Uterus (tissue), 3 donors: ENCODE measurements at regions not wholly inside any gene's neighbourhood (a gene's known extent, or its start where the extent isn't known, plus 50 kb on each side); places are given as distances from the start of the nearest gene placed in this dataset.

Experiments
- DNase-seq, 2 donors: peaks; one replicate each; pipeline ENCODE4 v3.0.0-alpha.2; 2019 to 2020
- H3K27ac ChIP-seq, 2 donors: fragments of 200-600 bp; sonication (generic); 1 replicate in 1 of 2; 2 replicates in 1 of 2; pipeline ENCODE4 v1.5.1; 2016 to 2018
- H3K27me3 ChIP-seq, 2 donors: fragments of 200-600 bp; sonication (generic); one replicate each; pipeline ENCODE4 v1.5.1; 2018 to 2019; ENCODE audit warnings: control low read depth in 1 of 2
- H3K36me3 ChIP-seq, 2 donors: fragments of 200-600 bp; sonication (generic); one replicate each; pipeline ENCODE4 v1.5.1; 2019; ENCODE audit warnings: control low read depth in 1 of 2
- H3K4me1 ChIP-seq, 2 donors: fragments of 200-600 bp; sonication (generic); one replicate each; pipeline ENCODE4 v1.5.1; 2018 to 2019; ENCODE audit warnings: control low read depth in 1 of 2
- H3K4me3 ChIP-seq, 2 donors: fragments of 200-600 bp; sonication (generic); 1 replicate in 1 of 2; 2 replicates in 1 of 2; pipeline ENCODE4 v1.5.1; 2018 to 2019; ENCODE audit warnings: mild to moderate bottlenecking in 1 of 2
- H3K9me3 ChIP-seq, 2 donors: fragments of 200-600 bp; sonication (generic); one replicate each; pipeline ENCODE4 v1.5.1; 2019; ENCODE audit warnings: control low read depth in 1 of 2
- POLR2A ChIP-seq, 2 donors: fragments of 450-650 bp; IDR thresholded peaks; one replicate each; pipeline ENCODE4 v1.6.1; 2016; ENCODE audit warnings: antibody characterized with exemption in 2 of 2, mild to moderate bottlenecking in 1 of 2, moderate library complexity in 1 of 2
- intact Hi-C: fragments of 100-400 bp; cut with DNase I; formaldehyde crosslinking; loops from one replicate; pipeline ENCODE4 v1.15.1; 2023; ENCODE audit warnings: low total_unique reads
- TF ChIP-seq, protein P1 (sequence below), 4 experiments: fragments of 200-600 bp in 2 of 4; fragments of 450-650 bp in 2 of 4; sonication (generic) in 2 of 4; IDR thresholded peaks; one replicate each; pipeline ENCODE4 v1.5.1; 2016 to 2019; ENCODE audit warnings: antibody characterized with exemption in 4 of 4, mild to moderate bottlenecking in 2 of 4, moderate library complexity in 1 of 4
- donor health status: DM: yes; HTN: yes; CAD: no.

GRCh38 chr7:85292908-85293576 lies 106.2 kb upstream of the SEMA3D start:
- H3K36me3 ChIP-seq: no peaks in the 10 kb centered on the region
- intact Hi-C loops: no loop called here
- H3K9me3 ChIP-seq: no peaks in the 10 kb centered on the region
- no peaks in the 10 kb centered on the region for H3K4me1 ChIP-seq
- TF ChIP-seq, protein P1, sequence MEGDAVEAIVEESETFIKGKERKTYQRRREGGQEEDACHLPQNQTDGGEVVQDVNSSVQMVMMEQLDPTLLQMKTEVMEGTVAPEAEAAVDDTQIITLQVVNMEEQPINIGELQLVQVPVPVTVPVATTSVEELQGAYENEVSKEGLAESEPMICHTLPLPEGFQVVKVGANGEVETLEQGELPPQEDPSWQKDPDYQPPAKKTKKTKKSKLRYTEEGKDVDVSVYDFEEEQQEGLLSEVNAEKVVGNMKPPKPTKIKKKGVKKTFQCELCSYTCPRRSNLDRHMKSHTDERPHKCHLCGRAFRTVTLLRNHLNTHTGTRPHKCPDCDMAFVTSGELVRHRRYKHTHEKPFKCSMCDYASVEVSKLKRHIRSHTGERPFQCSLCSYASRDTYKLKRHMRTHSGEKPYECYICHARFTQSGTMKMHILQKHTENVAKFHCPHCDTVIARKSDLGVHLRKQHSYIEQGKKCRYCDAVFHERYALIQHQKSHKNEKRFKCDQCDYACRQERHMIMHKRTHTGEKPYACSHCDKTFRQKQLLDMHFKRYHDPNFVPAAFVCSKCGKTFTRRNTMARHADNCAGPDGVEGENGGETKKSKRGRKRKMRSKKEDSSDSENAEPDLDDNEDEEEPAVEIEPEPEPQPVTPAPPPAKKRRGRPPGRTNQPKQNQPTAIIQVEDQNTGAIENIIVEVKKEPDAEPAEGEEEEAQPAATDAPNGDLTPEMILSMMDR (IDR thresholded peaks at IDR 0.05): no peak
- no peak for TF ChIP-seq POLR2A (IDR thresholded peaks at IDR 0.05)
- DNase-seq: no peak
- H3K27ac ChIP-seq: no peak overlapping the region
- no peaks in the 10 kb centered on the region for H3K27me3 ChIP-seq
- H3K4me3 ChIP-seq: no peak overlapping the region

DNA sequence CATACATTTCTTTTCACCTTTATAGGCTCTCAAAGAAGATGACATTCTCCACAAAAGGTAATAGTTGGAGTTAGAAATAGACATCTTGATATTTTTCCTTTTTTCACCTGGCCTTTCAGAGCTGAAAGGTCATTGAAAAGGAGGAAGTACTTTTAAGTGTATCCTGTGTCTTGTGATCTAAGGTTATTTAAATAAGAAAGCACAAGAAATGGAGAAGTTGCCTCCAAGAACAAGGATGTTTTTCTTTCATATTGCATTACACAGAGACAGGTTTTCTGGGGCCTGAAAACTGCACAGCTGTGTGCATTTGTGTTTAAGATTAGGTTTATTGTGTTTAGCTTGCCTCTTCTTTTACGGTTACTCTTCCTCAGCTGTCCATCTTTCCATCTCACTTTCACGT lies 103.4 kb upstream of the SEMA3D start:
- H3K4me1 ChIP-seq: no peaks in the 10 kb centered on the region
- H3K27me3 ChIP-seq: no peaks in the 10 kb centered on the region
- no peaks in the 10 kb centered on the region for H3K9me3 ChIP-seq
- H3K36me3 ChIP-seq: no peaks in the 10 kb centered on the region
- DNase-seq: no peak
- TF ChIP-seq, protein P1 (IDR thresholded peaks at IDR 0.05): no peak
- TF ChIP-seq POLR2A (IDR thresholded peaks at IDR 0.05): no peak
- H3K4me3 ChIP-seq: no peak overlapping the region
- intact Hi-C loops: no loop called here
- H3K27ac ChIP-seq: no peak overlapping the region

DNA sequence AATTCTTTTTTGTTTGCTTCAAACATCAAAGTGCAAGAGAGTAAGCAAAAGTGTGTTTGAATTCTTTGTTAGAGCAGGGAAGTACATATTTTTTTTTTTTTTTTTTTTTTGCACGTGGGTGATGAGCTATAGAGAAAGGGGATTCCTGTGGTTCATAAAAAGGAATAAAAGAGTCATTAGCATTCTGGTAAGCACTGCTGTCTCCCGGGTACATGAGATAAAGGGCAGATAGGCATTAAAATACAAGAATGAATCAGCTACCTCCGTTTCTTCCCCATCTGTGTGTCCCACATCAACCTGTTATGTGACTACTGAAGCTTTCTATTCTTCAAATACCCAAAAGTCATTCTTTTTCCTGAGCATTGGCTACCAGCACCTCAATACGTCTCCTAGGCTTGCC lies 102.4 kb upstream of the SEMA3D start:
- Histone ChIP-seq H3K4me1 (no peaks in the 10 kb centered on the region), H3K9me3 (no peaks in the 10 kb centered on the region), H3K27me3 (no peaks in the 10 kb centered on the region), H3K27ac (no peak overlapping the region), H3K36me3 (no peaks in the 10 kb centered on the region), H3K4me3 (no peak overlapping the region)
- TF ChIP-seq, protein P1 (IDR thresholded peaks at IDR 0.05): no peak
- no peak for TF ChIP-seq POLR2A (IDR thresholded peaks at IDR 0.05)
- intact Hi-C loops: no loop called here
- no peak for DNase-seq

GRCh38 chr7:85287106-85287825 lies 100.4 kb upstream of the SEMA3D start:
- H3K9me3 ChIP-seq: no peaks in the 10 kb centered on the region
- H3K27ac ChIP-seq: no peak overlapping the region
- H3K4me3 ChIP-seq: no peak overlapping the region
- H3K36me3 ChIP-seq: no peaks in the 10 kb centered on the region
- H3K27me3 ChIP-seq: no peaks in the 10 kb centered on the region
- no peak for TF ChIP-seq POLR2A (IDR thresholded peaks at IDR 0.05)
- TF ChIP-seq, protein P1 (IDR thresholded peaks at IDR 0.05): no peak
- intact Hi-C loops: no loop called here
- no peak for DNase-seq
- H3K4me1 ChIP-seq: no peaks in the 10 kb centered on the region

GRCh38 chr7:85286446-85286845 lies 99.6 kb upstream of the SEMA3D start:
- H3K36me3 ChIP-seq: no peaks in the 10 kb centered on the region
- no peak for DNase-seq
- H3K27me3 ChIP-seq: no peaks in the 10 kb centered on the region
- H3K4me3 ChIP-seq: no peak overlapping the region
- TF ChIP-seq, protein P1 (IDR thresholded peaks at IDR 0.05): no peak
- TF ChIP-seq POLR2A (IDR thresholded peaks at IDR 0.05): no peak
- no peak overlapping the region for H3K27ac ChIP-seq
- no peaks in the 10 kb centered on the region for H3K9me3 ChIP-seq
- intact Hi-C loops: no loop called here
- no peaks in the 10 kb centered on the region for H3K4me1 ChIP-seq
